Ascending aorta (tissue), 2 donors: ENCODE measurements at regions not wholly inside any gene's neighbourhood (a gene's known extent, or its start where the extent isn't known, plus 50 kb on each side); places are given as distances from the start of the nearest gene placed in this dataset.

Experiments
- DNase-seq, 2 donors: peaks; one replicate each; pipeline ENCODE4 v3.0.0-alpha.2; 2019; ENCODE audit warnings: low spot score in 2 of 2
- H3K27ac ChIP-seq, 2 donors: fragments of 200-600 bp; sonication (generic); one replicate each; pipeline ENCODE4 v1.5.1; 2016 to 2017; ENCODE audit warnings: mild to moderate bottlenecking in 1 of 2
- H3K27me3 ChIP-seq: fragments of 200-600 bp; sonication (generic); one replicate; pipeline ENCODE4 v1.5.1; 2017
- H3K36me3 ChIP-seq, 2 donors: fragments of 200-600 bp; sonication (generic); one replicate each; pipeline ENCODE4 v1.5.1; 2016
- H3K4me1 ChIP-seq, 2 donors: fragments of 200-600 bp; sonication (generic); one replicate each; pipeline ENCODE4 v1.5.1; 2016 to 2017; ENCODE audit warnings: mild to moderate bottlenecking in 1 of 2
- H3K4me3 ChIP-seq, 2 donors: fragments of 200-600 bp; sonication (generic); one replicate each; pipeline ENCODE4 v1.5.1; 2016 to 2017; ENCODE audit warnings: mild to moderate bottlenecking in 1 of 2
- H3K9me3 ChIP-seq, 2 donors: fragments of 200-600 bp; sonication (generic); one replicate each; pipeline ENCODE4 v1.5.1; 2016
- CTCF ChIP-seq, 3 experiments: fragments of 200-600 bp in 2 of 3; fragments of 450-650 bp in 1 of 3; sonication (generic) in 2 of 3; IDR thresholded peaks; one replicate each; pipeline ENCODE4 v1.5.1; 2016 to 2019; ENCODE audit warnings: antibody characterized with exemption in 3 of 3, mild to moderate bottlenecking in 1 of 3, moderate library complexity in 1 of 3
- intact Hi-C: fragments of 100-400 bp; cut with DNase I; formaldehyde crosslinking; loops from one replicate; pipeline ENCODE4 v1.15.1; 2023

GRCh38 chr10:78266741-78267469, 233.2 kb downstream of the RPS24 start:
- intact Hi-C loops = no loop called here
- no peak overlapping the region for H3K4me3 ChIP-seq
- H3K36me3 ChIP-seq = no peaks in the 10 kb centered on the region
- no peak for DNase-seq
- no peaks in the 10 kb centered on the region for H3K27me3 ChIP-seq
- no peak for TF ChIP-seq CTCF (IDR thresholded peaks at IDR 0.05)
- H3K9me3 ChIP-seq = no peaks in the 10 kb centered on the region
- no peak overlapping the region for H3K27ac ChIP-seq
- no peaks in the 10 kb centered on the region for H3K4me1 ChIP-seq

GRCh38 chr10:78267598-78267997, 233.9 kb downstream of the RPS24 start:
- intact Hi-C loops = no loop called here
- no peak for TF ChIP-seq CTCF (IDR thresholded peaks at IDR 0.05)
- no peak overlapping the region for H3K27ac ChIP-seq
- H3K27me3 ChIP-seq = no peaks in the 10 kb centered on the region
- H3K36me3 ChIP-seq = no peaks in the 10 kb centered on the region
- no peak for DNase-seq
- H3K4me3 ChIP-seq = no peak overlapping the region
- H3K9me3 ChIP-seq = no peaks in the 10 kb centered on the region
- H3K4me1 ChIP-seq = no peaks in the 10 kb centered on the region

- intact Hi-C loops = no loop called here
- Histone ChIP-seq H3K27me3 (no peaks in the 10 kb centered on the region), H3K36me3 (no peaks in the 10 kb centered on the region), H3K9me3 (no peaks in the 10 kb centered on the region), H3K4me1 (no peaks in the 10 kb centered on the region), H3K4me3 (no peak overlapping the region), H3K27ac (no peak overlapping the region)
- DNase-seq = no peak
- TF ChIP-seq CTCF (IDR thresholded peaks at IDR 0.05) = no peak
These were observed 235.4 kb downstream of the RPS24 start for GRCh38 chr10:78269060-78269459.

- no peaks in the 10 kb centered on the region for H3K27me3 ChIP-seq
- intact Hi-C loops = no loop called here
- no peak overlapping the region for H3K27ac ChIP-seq
- no peaks in the 10 kb centered on the region for H3K36me3 ChIP-seq
- no peak overlapping the region for H3K4me3 ChIP-seq
- no peak for TF ChIP-seq CTCF (IDR thresholded peaks at IDR 0.05)
- no peaks in the 10 kb centered on the region for H3K4me1 ChIP-seq
- no peak for DNase-seq
- H3K9me3 ChIP-seq = no peaks in the 10 kb centered on the region
These were observed 238.7 kb downstream of the RPS24 start for GRCh38 chr10:78272329-78272728.

GRCh38 chr10:78274491-78274890, 240.8 kb downstream of the RPS24 start:
- no peak for DNase-seq
- Histone ChIP-seq H3K36me3 (no peaks in the 10 kb centered on the region), H3K4me3 (no peak overlapping the region), H3K27me3 (no peaks in the 10 kb centered on the region), H3K9me3 (no peaks in the 10 kb centered on the region), H3K4me1 (no peaks in the 10 kb centered on the region), H3K27ac (no peak overlapping the region)
- intact Hi-C loops = no loop called here
- no peak for TF ChIP-seq CTCF (IDR thresholded peaks at IDR 0.05)

- no peak for DNase-seq
- Histone ChIP-seq H3K4me3 (no peak overlapping the region), H3K27ac (no peak overlapping the region), H3K4me1 (no peaks in the 10 kb centered on the region), H3K27me3 (no peaks in the 10 kb centered on the region), H3K9me3 (no peaks in the 10 kb centered on the region), H3K36me3 (no peaks in the 10 kb centered on the region)
- intact Hi-C loops = no loop called here
- TF ChIP-seq CTCF (IDR thresholded peaks at IDR 0.05) = no peak
These were observed 242.5 kb downstream of the RPS24 start for GRCh38 chr10:78276139-78276538.
